ENCODE measurements at regions not wholly inside any gene's neighbourhood (a gene's known extent, or its start where the extent isn't known, plus 50 kb on each side); places are given as distances from the start of the nearest gene placed in this dataset.
A peak's percentile ranks its signal among the peaks of the same experiment; 100 is the strongest.

- Histone ChIP-seq H3K4me1 (ENCODE audit: control insufficient read depth, insufficient read depth, low read length) (peaks cover 13% of the 10 kb centered on the region), H3K27ac (ENCODE audit: low read depth, low read length) (peak overlapping the region; percentile 16), H3K9me3 (ENCODE audit: control insufficient read depth, insufficient read depth, low read length) (no peaks in the 10 kb centered on the region), H3K4me3 (ENCODE audit: low read depth, low read length) (no peak overlapping the region), H3K36me3 (ENCODE audit: control insufficient read depth, insufficient read depth, low read length) (peaks cover 3% of the 10 kb centered on the region), H3K27me3 (ENCODE audit: control insufficient read depth, insufficient read depth, low read length) (peaks cover 4% of the 10 kb centered on the region)
- 23% methylated on average over 6 of the region's 14 CpGs for WGBS (ENCODE audit: insufficient coverage)
- DNase-seq (ENCODE audit: low read depth in 4 of 6, low spot score in 6 of 6), result peak in 2 of 6 donors; percentile 28 to 60
These were observed 125.1 kb upstream of the STX18 start for GRCh38 chr4:4666693-4667621.

- H3K4me1 ChIP-seq (ENCODE audit: control insufficient read depth, insufficient read depth, low read length), result peaks cover 13% of the 10 kb centered on the region
- no peaks in the 10 kb centered on the region for H3K9me3 ChIP-seq (ENCODE audit: control insufficient read depth, insufficient read depth, low read length)
- DNase-seq (ENCODE audit: low read depth in 4 of 6, low spot score in 6 of 6), result no peak
- no peak overlapping the region for H3K27ac ChIP-seq (ENCODE audit: low read depth, low read length)
- 84% methylated on average over 6 of the region's 7 CpGs for WGBS (ENCODE audit: insufficient coverage)
- peaks cover 3% of the 10 kb centered on the region for H3K36me3 ChIP-seq (ENCODE audit: control insufficient read depth, insufficient read depth, low read length)
- no peak overlapping the region for H3K4me3 ChIP-seq (ENCODE audit: low read depth, low read length)
- peaks cover 2% of the 10 kb centered on the region for H3K27me3 ChIP-seq (ENCODE audit: control insufficient read depth, insufficient read depth, low read length)
These were observed 124.3 kb upstream of the STX18 start for GRCh38 chr4:4666187-4666586.

DNA sequence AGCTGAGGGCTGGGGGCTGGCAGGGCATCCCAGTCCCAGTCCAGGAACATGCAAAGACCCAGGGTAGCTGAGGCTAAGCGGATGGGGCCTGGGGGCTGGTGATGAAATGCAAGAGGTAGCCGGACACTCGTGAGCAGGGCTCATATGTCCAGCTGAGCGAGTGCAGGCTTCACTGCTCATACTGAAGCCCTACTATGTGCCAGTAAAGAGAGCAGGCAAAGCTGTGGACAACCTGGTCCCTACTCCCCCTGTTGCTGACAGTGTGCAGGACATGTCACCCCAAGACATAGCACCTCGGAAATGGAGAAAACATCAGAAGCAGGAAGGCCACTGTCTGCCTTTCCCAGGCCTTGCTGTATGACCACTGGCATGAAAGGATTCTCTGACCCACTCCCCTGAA, 122.4 kb upstream of the STX18 start:
- 96% methylated on average over 5 of the region's 5 CpGs for WGBS (ENCODE audit: insufficient coverage)
- no peak for DNase-seq (ENCODE audit: low read depth in 4 of 6, low spot score in 6 of 6)
- H3K27ac ChIP-seq (ENCODE audit: low read depth, low read length), result no peak overlapping the region
- H3K9me3 ChIP-seq (ENCODE audit: control insufficient read depth, insufficient read depth, low read length), result no peaks in the 10 kb centered on the region
- peaks cover 12% of the 10 kb centered on the region for H3K4me1 ChIP-seq (ENCODE audit: control insufficient read depth, insufficient read depth, low read length)
- H3K36me3 ChIP-seq (ENCODE audit: control insufficient read depth, insufficient read depth, low read length), result peaks cover 3% of the 10 kb centered on the region
- peaks cover 2% of the 10 kb centered on the region for H3K27me3 ChIP-seq (ENCODE audit: control insufficient read depth, insufficient read depth, low read length)
- no peak overlapping the region for H3K4me3 ChIP-seq (ENCODE audit: low read depth, low read length)

- peaks cover 7% of the 10 kb centered on the region for H3K4me1 ChIP-seq (ENCODE audit: control insufficient read depth, insufficient read depth, low read length)
- H3K36me3 ChIP-seq (ENCODE audit: control insufficient read depth, insufficient read depth, low read length), result peaks cover 3% of the 10 kb centered on the region
- H3K27ac ChIP-seq (ENCODE audit: low read depth, low read length), result no peak overlapping the region
- no peak overlapping the region for H3K4me3 ChIP-seq (ENCODE audit: low read depth, low read length)
- H3K9me3 ChIP-seq (ENCODE audit: control insufficient read depth, insufficient read depth, low read length), result peaks cover 3% of the 10 kb centered on the region
- peaks cover 2% of the 10 kb centered on the region for H3K27me3 ChIP-seq (ENCODE audit: control insufficient read depth, insufficient read depth, low read length)
- WGBS (ENCODE audit: insufficient coverage), result 94% methylated on average over 3 of the region's 10 CpGs
- DNase-seq (ENCODE audit: low read depth in 4 of 6, low spot score in 6 of 6), result no peak
These were observed 121.2 kb upstream of the STX18 start for GRCh38 chr4:4663028-4663427.

DNA sequence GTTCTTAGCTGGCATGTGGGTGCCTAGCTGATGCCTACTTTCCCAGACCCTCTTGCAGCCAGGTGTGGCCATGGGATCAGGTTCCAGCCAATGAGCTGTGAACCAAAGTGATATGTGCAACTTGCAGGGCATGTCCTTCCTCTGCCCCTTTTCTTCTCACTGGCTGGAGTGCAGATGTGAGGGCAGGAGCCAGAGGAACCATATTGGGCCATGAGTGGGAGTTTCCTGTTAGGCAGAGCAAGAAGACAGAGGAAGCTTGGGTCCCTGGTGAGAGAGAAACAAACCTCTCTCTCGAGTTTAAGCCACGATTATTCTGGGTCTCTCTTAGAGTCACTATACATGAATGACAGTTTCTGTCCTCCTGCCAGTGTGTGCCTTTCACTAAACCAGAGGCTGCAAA, 120.4 kb upstream of the STX18 start:
- no peak overlapping the region for H3K4me3 ChIP-seq (ENCODE audit: low read depth, low read length)
- no peak for DNase-seq (ENCODE audit: low read depth in 4 of 6, low spot score in 6 of 6)
- H3K27ac ChIP-seq (ENCODE audit: low read depth, low read length), result no peak overlapping the region
- no CpG with 5 or more reads among the region's 2 CpGs for WGBS (ENCODE audit: insufficient coverage)
- peaks cover 2% of the 10 kb centered on the region for H3K27me3 ChIP-seq (ENCODE audit: control insufficient read depth, insufficient read depth, low read length)
- peaks cover 3% of the 10 kb centered on the region for H3K9me3 ChIP-seq (ENCODE audit: control insufficient read depth, insufficient read depth, low read length)
- peaks cover 4% of the 10 kb centered on the region for H3K4me1 ChIP-seq (ENCODE audit: control insufficient read depth, insufficient read depth, low read length)
- peaks cover 3% of the 10 kb centered on the region for H3K36me3 ChIP-seq (ENCODE audit: control insufficient read depth, insufficient read depth, low read length)

- Histone ChIP-seq H3K27ac (ENCODE audit: low read depth, low read length) (no peak overlapping the region), H3K4me3 (ENCODE audit: low read depth, low read length) (no peak overlapping the region), H3K4me1 (ENCODE audit: control insufficient read depth, insufficient read depth, low read length) (no peaks in the 10 kb centered on the region), H3K27me3 (ENCODE audit: control insufficient read depth, insufficient read depth, low read length) (peaks cover 2% of the 10 kb centered on the region), H3K36me3 (ENCODE audit: control insufficient read depth, insufficient read depth, low read length) (peaks cover 3% of the 10 kb centered on the region), H3K9me3 (ENCODE audit: control insufficient read depth, insufficient read depth, low read length) (peaks cover 3% of the 10 kb centered on the region)
- no peak for DNase-seq (ENCODE audit: low read depth in 4 of 6, low spot score in 6 of 6)
- 67% methylated on average over 8 of the region's 11 CpGs for WGBS (ENCODE audit: insufficient coverage)
These were observed 118.2 kb upstream of the STX18 start for GRCh38 chr4:4659871-4660651.

- no peak for DNase-seq (ENCODE audit: low read depth in 4 of 6, low spot score in 6 of 6)
- H3K27ac ChIP-seq (ENCODE audit: low read depth, low read length), result no peak overlapping the region
- WGBS (ENCODE audit: insufficient coverage), result 89% methylated on average over 2 of the region's 2 CpGs
- H3K27me3 ChIP-seq (ENCODE audit: control insufficient read depth, insufficient read depth, low read length), result no peaks in the 10 kb centered on the region
- no peak overlapping the region for H3K4me3 ChIP-seq (ENCODE audit: low read depth, low read length)
- no peaks in the 10 kb centered on the region for H3K4me1 ChIP-seq (ENCODE audit: control insufficient read depth, insufficient read depth, low read length)
- no peaks in the 10 kb centered on the region for H3K36me3 ChIP-seq (ENCODE audit: control insufficient read depth, insufficient read depth, low read length)
- peaks cover 3% of the 10 kb centered on the region for H3K9me3 ChIP-seq (ENCODE audit: control insufficient read depth, insufficient read depth, low read length)
These were observed 116.2 kb upstream of the STX18 start for GRCh38 chr4:4658052-4658451.

GRCh38 chr4:4656977-4657376, 115.1 kb upstream of the STX18 start:
- Histone ChIP-seq H3K4me1 (ENCODE audit: control insufficient read depth, insufficient read depth, low read length) (peaks cover 3% of the 10 kb centered on the region), H3K36me3 (ENCODE audit: control insufficient read depth, insufficient read depth, low read length) (no peaks in the 10 kb centered on the region), H3K4me3 (ENCODE audit: low read depth, low read length) (no peak overlapping the region), H3K9me3 (ENCODE audit: control insufficient read depth, insufficient read depth, low read length) (peaks cover 3% of the 10 kb centered on the region), H3K27me3 (ENCODE audit: control insufficient read depth, insufficient read depth, low read length) (no peaks in the 10 kb centered on the region), H3K27ac (ENCODE audit: low read depth, low read length) (no peak overlapping the region)
- WGBS (ENCODE audit: insufficient coverage), result 97% methylated on average over 4 of the region's 4 CpGs
- no peak for DNase-seq (ENCODE audit: low read depth in 4 of 6, low spot score in 6 of 6)

- 75% methylated on average over 1 of the region's 4 CpGs for WGBS (ENCODE audit: insufficient coverage)
- H3K36me3 ChIP-seq (ENCODE audit: control insufficient read depth, insufficient read depth, low read length), result no peaks in the 10 kb centered on the region
These were observed 114.1 kb upstream of the STX18 start for GRCh38 chr4:4655901-4656300.

More at GRCh38 chr4:4655901-4656300, 114.1 kb upstream of the STX18 start:
- no peak for DNase-seq (ENCODE audit: low read depth in 4 of 6, low spot score in 6 of 6)
- Histone ChIP-seq H3K4me1 (ENCODE audit: control insufficient read depth, insufficient read depth, low read length) (peaks cover 5% of the 10 kb centered on the region), H3K27ac (ENCODE audit: low read depth, low read length) (no peak overlapping the region), H3K27me3 (ENCODE audit: control insufficient read depth, insufficient read depth, low read length) (no peaks in the 10 kb centered on the region), H3K9me3 (ENCODE audit: control insufficient read depth, insufficient read depth, low read length) (peaks cover 3% of the 10 kb centered on the region), H3K4me3 (ENCODE audit: low read depth, low read length) (no peak overlapping the region)
